K562 (cell line): ENCODE measurements at regions not wholly inside any gene's neighbourhood (a gene's known extent, or its start where the extent isn't known, plus 50 kb on each side); places are given as distances from the start of the nearest gene placed in this dataset.

Experiments used
- ATAC-seq: fragments of 200-7000 bp; cut with Tn5 transposase; 3 replicates; pipeline ENCODE4 v1.9.1; 2020; ENCODE audit warnings: moderate library complexity
- BruUV-seq: library from RNA; stranded (reverse); fragments of 400-500 nt; replicated peaks from 2 replicates; lab custom pipeline; 2021; lab: Mats Ljungman, UMichigan
- CTCF ChIA-PET: fragments of 300-600 bp; formaldehyde crosslinking; extraction: SDS; loops from one replicate; lab custom pipeline; 2021; ENCODE audit warnings: low intra/inter-chr PET ratio; lab: Yijun Ruan, JAX
- POLR2A ChIA-PET: fragments of 300-600, 350-650 bp; sonication (Branson Sonifier 250); formaldehyde crosslinking; extraction: SDS; loops from one replicate; lab custom pipeline; 2021; ENCODE audit warnings: antibody characterized with exemption, inconsistent platforms; lab: Yijun Ruan, JAX
- DNase-seq, 4 experiments: peaks; one replicate each; pipeline versions ENCODE4 v3.0.0 to v3.0.0-alpha.2; 2011 to 2018; ENCODE audit warnings: low spot score in 3 of 4, mixed read lengths in 3 of 4; ENCODE audit errors: extremely low read depth in 1 of 4
- FAIRE-seq: peaks from 2 replicates; lab custom pipeline; 2011; peaks lifted over from hg19 to GRCh38; lab: Jason Lieb, UNC
- H2AFZ ChIP-seq: 2 replicates; pipeline ENCODE4 v1.6.0; 2011; ENCODE audit warnings: low read depth, low read length, control low read depth, inconsistent platforms
- H3K27ac ChIP-seq: fragments of 200-600 bp; 3 replicates; pipeline ENCODE4 v1.8.0; 2011; ENCODE audit warnings: low read depth, mild to moderate bottlenecking, control low read depth, inconsistent platforms, low read length, moderate library complexity, mixed read lengths; ENCODE audit errors: extremely low read depth
- H3K27me3 ChIP-seq, 2 experiments: fragments of 300-600 bp in 1 of 2; 2 replicates in 1 of 2; 3 replicates in 1 of 2; pipeline versions ENCODE4 v1.6.0 to v1.8.0; 2011; ENCODE audit warnings: inconsistent platforms in 2 of 2, low read length in 2 of 2, mild to moderate bottlenecking in 1 of 2, mixed read lengths in 1 of 2, moderate library complexity in 1 of 2; ENCODE audit not compliant: control insufficient read depth in 2 of 2, insufficient read depth in 2 of 2
- H3K36me3 ChIP-seq: fragments of 300-600 bp; 3 replicates; pipeline ENCODE4 v1.8.0; 2011; ENCODE audit warnings: mild to moderate bottlenecking, low read length, inconsistent platforms; ENCODE audit not compliant: control insufficient read depth, insufficient read depth
- H3K4me1 ChIP-seq, 2 experiments: fragments of 200-600 bp in 1 of 2; replicated peaks in 1 of 2; 2 replicates in 1 of 2; 3 replicates in 1 of 2; pipeline versions ENCODE4 v1.5.1 to v1.8.0; 2011; ENCODE audit warnings: inconsistent platforms in 2 of 2, low read length in 2 of 2, mild to moderate bottlenecking in 1 of 2, mixed read lengths in 1 of 2, moderate library complexity in 1 of 2; ENCODE audit not compliant: control insufficient read depth in 2 of 2, insufficient read depth in 2 of 2
- H3K4me2 ChIP-seq: 2 replicates; pipeline ENCODE4 v1.6.1; 2011; ENCODE audit warnings: low read length, control low read depth, inconsistent platforms, mixed read lengths; ENCODE audit not compliant: insufficient read depth
- H3K4me3 ChIP-seq: fragments of 200-600 bp; sonication (generic), shearing (Covaris generic); 2 replicates; pipeline ENCODE4 v1.5.1; 2016; ENCODE audit warnings: control low read depth, inconsistent platforms
- H3K79me2 ChIP-seq: fragments of 200-600 bp; 3 replicates; pipeline ENCODE4 v1.8.0; 2011; ENCODE audit warnings: low read length, inconsistent platforms; ENCODE audit not compliant: control insufficient read depth, insufficient read depth
- H3K9ac ChIP-seq, 2 experiments: 2 replicates each; pipeline versions ENCODE4 v1.6.0 to v1.6.1; 2011; ENCODE audit warnings: low read depth in 2 of 2, low read length in 2 of 2, control low read depth in 1 of 2, inconsistent platforms in 1 of 2, mild to moderate bottlenecking in 1 of 2, mixed read lengths in 1 of 2; ENCODE audit not compliant: insufficient read depth in 1 of 2
- H3K9me1 ChIP-seq: one replicate; pipeline ENCODE4 v1.6.0; 2011; ENCODE audit warnings: inconsistent platforms, mild to moderate bottlenecking, low read length, moderate library complexity; ENCODE audit not compliant: control insufficient read depth, insufficient read depth
- H3K9me3 ChIP-seq: replicated peaks from 2 replicates; pipeline ENCODE4 v1.5.1; 2011; ENCODE audit warnings: low read depth, low read length, inconsistent platforms; ENCODE audit not compliant: control insufficient read depth, insufficient read depth
- H4K20me1 ChIP-seq: replicated peaks from 2 replicates; pipeline ENCODE4 v1.6.1; 2011; ENCODE audit warnings: low read length, inconsistent platforms, mixed read lengths; ENCODE audit not compliant: control insufficient read depth, insufficient read depth
- CBX8 ChIP-seq: fragments of 200-600 bp; sonication (generic); IDR thresholded peaks from 2 replicates; pipeline ENCODE4 v1.6.1; 2012; ENCODE audit warnings: borderline replicate concordance, mixed run types, low read depth, mild to moderate bottlenecking, moderate library complexity, mixed read lengths, low read length, control low read depth, inconsistent platforms; ENCODE audit not compliant: poor library complexity, severe bottlenecking; ENCODE audit errors: extremely low read depth
- FOSL1 ChIP-seq: fragments of 200-800 bp; sonication (Bioruptor generic); conservative IDR thresholded peaks from 2 replicates; pipeline ENCODE4 v1.6.1; 2016; ENCODE audit warnings: missing genetic modification characterization, missing compliant biosample characterization
- FOXK1 ChIP-seq: sonication (generic); formaldehyde crosslinking; IDR thresholded peaks from 2 replicates; pipeline ENCODE4 v1.8.0; 2022; ENCODE audit warnings: missing genetic modification reagents, mild to moderate bottlenecking, borderline replicate concordance
- JUN ChIP-seq, 2 experiments: sonication (generic) in 1 of 2; formaldehyde crosslinking in 1 of 2; IDR thresholded peaks; 2 replicates each; pipeline versions ENCODE4 v1.6.1 to v1.8.0; 2012 to 2022; ENCODE audit warnings: borderline replicate concordance in 2 of 2, mild to moderate bottlenecking in 2 of 2, improper control_type of control experiment in 1 of 2, low read depth in 1 of 2, low read length in 1 of 2, missing genetic modification reagents in 1 of 2
- MEF2A ChIP-seq: IDR thresholded peaks from 2 replicates; pipeline ENCODE4 v1.6.1; 2011; ENCODE audit warnings: low read depth, mild to moderate bottlenecking, low read length, moderate library complexity; ENCODE audit not compliant: control insufficient read depth
- NELFE ChIP-seq: IDR thresholded peaks from 2 replicates; pipeline ENCODE4 v1.6.1; 2011; ENCODE audit warnings: mild to moderate bottlenecking; ENCODE audit not compliant: insufficient read depth, insufficient read length
- POLR2AphosphoS5 ChIP-seq: IDR thresholded peaks from 2 replicates; pipeline ENCODE4 v1.6.1; 2011; ENCODE audit warnings: mild to moderate bottlenecking, low read depth, low read length, moderate library complexity; ENCODE audit not compliant: control insufficient read depth, insufficient read depth
- SIN3B ChIP-seq: fragments of 450-650 bp; IDR thresholded peaks from 2 replicates; pipeline ENCODE4 v1.6.1; 2017; ENCODE audit warnings: low read depth, mild to moderate bottlenecking, moderate library complexity
- ZNF324 ChIP-seq: fragments of 250-450 bp; sonication (Bioruptor Pico); IDR thresholded peaks from 2 replicates; pipeline ENCODE4 v1.4.0; 2020; ENCODE audit warnings: mild to moderate bottlenecking
- ZNF354B ChIP-seq: fragments of 250-450 bp; sonication (Bioruptor Pico); IDR thresholded peaks from 2 replicates; pipeline ENCODE4 v1.4.0; 2020
- WGBS: fragments of 100-300 bp; shearing (Covaris generic); methylation state at CpG from one replicate; pipeline ENCODE4 v1.1.6; 2016; ENCODE audit warnings: low coverage, mixed read lengths; ENCODE audit not compliant: insufficient coverage; ENCODE audit errors: missing lambda C conversion rate; 5-methylcytosine and 5-hydroxymethylcytosine counted together
- in situ Hi-C: fragments of 300-500 bp; cut with MboI; formaldehyde crosslinking; loops from 4 replicates; pipeline ENCODE4 v1.15.0; 2018; ENCODE audit warnings: inconsistent platforms, mixed read lengths
- intact Hi-C: fragments of 100-400 bp; cut with micrococcal nuclease; formaldehyde crosslinking; loops from 2 replicates; pipeline ENCODE4 v1.14.2; 2022
- TF ChIP-seq, protein P1 (sequence below), 2 experiments: fragments of 450-650 bp in 1 of 2; IDR thresholded peaks; 2 replicates each; pipeline ENCODE4 v1.6.1; 2011 to 2017; ENCODE audit warnings: low read depth in 2 of 2, antibody characterized with exemption in 1 of 2, borderline replicate concordance in 1 of 2, low read length in 1 of 2, mild to moderate bottlenecking in 1 of 2, mixed read lengths in 1 of 2; ENCODE audit not compliant: control insufficient read depth in 1 of 2

DNA sequence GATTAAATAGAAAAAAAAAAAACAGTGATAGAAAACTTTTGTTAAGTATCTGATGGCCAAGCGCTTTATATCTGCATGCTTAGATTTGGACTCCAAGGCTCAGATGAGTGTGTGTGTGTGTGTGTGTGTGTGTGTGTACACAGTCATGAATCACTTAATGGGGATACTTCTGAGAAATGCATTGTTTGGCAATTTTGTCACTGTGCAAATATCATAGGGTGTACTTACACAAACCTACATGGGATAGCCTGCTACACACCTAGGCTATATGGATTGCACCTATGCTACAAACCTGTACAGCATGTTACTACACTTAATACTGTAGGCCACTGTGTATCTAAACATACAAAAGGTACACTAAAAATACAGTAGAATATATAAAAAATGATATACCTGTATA, 635.6 kb upstream of the NUDT12 start:
- WGBS = 80% methylated on average over 1 of the region's 1 CpG
- no peaks in the 10 kb centered on the region for H3K9me3 ChIP-seq
- no peak overlapping the region for H3K4me2 ChIP-seq
- no peak overlapping the region for H3K27ac ChIP-seq
- H4K20me1 ChIP-seq = no peaks in the 10 kb centered on the region
- DNase-seq = no peak
- TF ChIP-seq CBX8 = no peak
- TF ChIP-seq JUN (IDR thresholded peaks at IDR 0.05; ENCODE audit: borderline replicate concordance, low read depth, low read length) = no peak
- TF ChIP-seq JUN (CRISPR knock-in tag; IDR thresholded peaks at IDR 0.05; ENCODE audit: borderline replicate concordance) = no peak
- TF ChIP-seq MEF2A = no peak
- TF ChIP-seq FOSL1 (tag) = no peak
- TF ChIP-seq FOXK1 (CRISPR knock-in tag) = no peak
- TF ChIP-seq SIN3B = no peak
- TF ChIP-seq ZNF324 (CRISPR knock-in tag) = no peak
- TF ChIP-seq, protein P1, sequence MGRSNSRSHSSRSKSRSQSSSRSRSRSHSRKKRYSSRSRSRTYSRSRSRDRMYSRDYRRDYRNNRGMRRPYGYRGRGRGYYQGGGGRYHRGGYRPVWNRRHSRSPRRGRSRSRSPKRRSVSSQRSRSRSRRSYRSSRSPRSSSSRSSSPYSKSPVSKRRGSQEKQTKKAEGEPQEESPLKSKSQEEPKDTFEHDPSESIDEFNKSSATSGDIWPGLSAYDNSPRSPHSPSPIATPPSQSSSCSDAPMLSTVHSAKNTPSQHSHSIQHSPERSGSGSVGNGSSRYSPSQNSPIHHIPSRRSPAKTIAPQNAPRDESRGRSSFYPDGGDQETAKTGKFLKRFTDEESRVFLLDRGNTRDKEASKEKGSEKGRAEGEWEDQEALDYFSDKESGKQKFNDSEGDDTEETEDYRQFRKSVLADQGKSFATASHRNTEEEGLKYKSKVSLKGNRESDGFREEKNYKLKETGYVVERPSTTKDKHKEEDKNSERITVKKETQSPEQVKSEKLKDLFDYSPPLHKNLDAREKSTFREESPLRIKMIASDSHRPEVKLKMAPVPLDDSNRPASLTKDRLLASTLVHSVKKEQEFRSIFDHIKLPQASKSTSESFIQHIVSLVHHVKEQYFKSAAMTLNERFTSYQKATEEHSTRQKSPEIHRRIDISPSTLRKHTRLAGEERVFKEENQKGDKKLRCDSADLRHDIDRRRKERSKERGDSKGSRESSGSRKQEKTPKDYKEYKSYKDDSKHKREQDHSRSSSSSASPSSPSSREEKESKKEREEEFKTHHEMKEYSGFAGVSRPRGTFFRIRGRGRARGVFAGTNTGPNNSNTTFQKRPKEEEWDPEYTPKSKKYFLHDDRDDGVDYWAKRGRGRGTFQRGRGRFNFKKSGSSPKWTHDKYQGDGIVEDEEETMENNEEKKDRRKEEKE (IDR thresholded peaks at IDR 0.05; ENCODE audit: borderline replicate concordance in 1 of 2, control insufficient read depth in 1 of 2, low read depth in 2 of 2, low read length in 1 of 2) = no peak
- TF ChIP-seq POLR2AphosphoS5 = no peak
- no peak for TF ChIP-seq NELFE
- no peak for TF ChIP-seq ZNF354B (CRISPR knock-in tag)
- no peaks in the 10 kb centered on the region for H3K4me1 ChIP-seq
- intact Hi-C loops (no loop called here), in situ Hi-C loops (no loop called here)
- H3K4me3 ChIP-seq = no peak overlapping the region
- no peaks in the 10 kb centered on the region for H3K36me3 ChIP-seq
- FAIRE-seq = no peak
- no peak overlapping the region for H3K9ac ChIP-seq
- no TSS peak for BruUV-seq
- no peak overlapping the region for H2AFZ ChIP-seq
- no peak for ATAC-seq
- ChIA-PET POLR2A (no interaction called here), CTCF (no interaction called here)
- no peaks in the 10 kb centered on the region for H3K79me2 ChIP-seq
- H3K9me1 ChIP-seq = no peaks in the 10 kb centered on the region
- no peaks in the 10 kb centered on the region for H3K27me3 ChIP-seq
